H1 (cell line): ENCODE measurements at regions not wholly inside any gene's neighbourhood (a gene's known extent, or its start where the extent isn't known, plus 50 kb on each side); places are given as distances from the start of the nearest gene placed in this dataset.

Source experiments
- CTCF ChIA-PET: fragments of 300-600 bp; sonication (Branson Sonifier 250); formaldehyde crosslinking; loops from one replicate; lab custom pipeline; 2021; ENCODE audit not compliant: partially characterized antibody; lab: Charles Lee
- POLR2A ChIA-PET: fragments of 300-600 bp; sonication (Branson Sonifier 250); formaldehyde crosslinking; loops from one replicate; lab custom pipeline; 2021; ENCODE audit warnings: inconsistent platforms; ENCODE audit not compliant: partially characterized antibody; lab: Charles Lee
- DNase-seq, 2 experiments: peaks; one replicate each; pipeline versions ENCODE4 v3.0.0 to v3.0.0-alpha.2; 2010 to 2022; ENCODE audit warnings: low spot score in 2 of 2, low read depth in 1 of 2, mixed read lengths in 1 of 2
- FAIRE-seq: peaks from 2 replicates; lab custom pipeline; 2011; peaks lifted over from hg19 to GRCh38; lab: Jason Lieb, UNC
- H2AFZ ChIP-seq: 2 replicates; pipeline ENCODE4 v1.8.1; 2012; ENCODE audit warnings: low read length, inconsistent platforms
- H2AK5ac ChIP-seq: 2 replicates; pipeline ENCODE4 v1.6.1; 2013; ENCODE audit warnings: low read depth, low read length
- H2BK120ac ChIP-seq: replicated peaks from 2 replicates; pipeline ENCODE3; 2013; ENCODE audit warnings: low read depth, low read length, inconsistent platforms
- H2BK12ac ChIP-seq: 2 replicates; pipeline ENCODE4 v1.6.1; 2013; ENCODE audit warnings: low read depth, low read length
- H2BK15ac ChIP-seq: 2 replicates; pipeline ENCODE4 v1.6.1; 2013; ENCODE audit warnings: low read length
- H2BK20ac ChIP-seq: 2 replicates; pipeline ENCODE4 v1.6.1; 2013; ENCODE audit warnings: low read length
- H2BK5ac ChIP-seq: 2 replicates; pipeline ENCODE4 v1.6.1; 2013; ENCODE audit warnings: low read depth, low read length
- H3K14ac ChIP-seq: 2 replicates; pipeline ENCODE4 v1.6.1; 2013; ENCODE audit warnings: inconsistent platforms; ENCODE audit not compliant: insufficient read length
- H3K18ac ChIP-seq: 2 replicates; pipeline ENCODE4 v1.6.1; 2013; ENCODE audit warnings: low read length; ENCODE audit errors: extremely low read depth
- H3K23ac ChIP-seq: 2 replicates; pipeline ENCODE4 v1.6.1; 2013; ENCODE audit warnings: inconsistent platforms; ENCODE audit not compliant: insufficient read length
- H3K23me2 ChIP-seq: 2 replicates; pipeline ENCODE4 v1.6.1; 2013; ENCODE audit warnings: low read depth, low read length
- H3K27ac ChIP-seq: 2 replicates; pipeline ENCODE4 v1.6.1; 2011; ENCODE audit warnings: low read depth, low read length, inconsistent platforms
- H3K27me3 ChIP-seq, 4 experiments: replicated peaks in 1 of 4; 1 replicate in 1 of 4; 2 replicates in 3 of 4; pipeline versions ENCODE4 v1.6.1 to v1.8.1; 2011 to 2013; ENCODE audit warnings: low read length in 3 of 4, mild to moderate bottlenecking in 3 of 4, inconsistent platforms in 2 of 4, mixed read lengths in 2 of 4, moderate library complexity in 1 of 4; ENCODE audit not compliant: control insufficient read depth in 3 of 4, insufficient read depth in 3 of 4; ENCODE audit errors: extremely low read depth in 1 of 4
- H3K36me3 ChIP-seq, 4 experiments: 2 replicates each; pipeline versions ENCODE4 v1.6.1 to v1.8.1; 2011 to 2013; ENCODE audit warnings: mild to moderate bottlenecking in 4 of 4, low read length in 3 of 4, moderate library complexity in 2 of 4, control low read depth in 1 of 4, inconsistent platforms in 1 of 4; ENCODE audit not compliant: insufficient read depth in 4 of 4, control insufficient read depth in 2 of 4
- H3K4ac ChIP-seq: replicated peaks from 2 replicates; pipeline ENCODE3; 2013; ENCODE audit warnings: low read length, low read depth, mixed read lengths, inconsistent platforms; ENCODE audit not compliant: insufficient read length
- H3K4me1 ChIP-seq, 4 experiments: replicated peaks in 1 of 4; 1 replicate in 1 of 4; 2 replicates in 3 of 4; pipeline versions ENCODE4 v1.6.1 to v1.8.1; 2011 to 2013; ENCODE audit warnings: low read length in 3 of 4, inconsistent platforms in 2 of 4, mixed read lengths in 1 of 4; ENCODE audit not compliant: insufficient read depth in 4 of 4, control insufficient read depth in 3 of 4
- H3K4me2 ChIP-seq, 2 experiments: 2 replicates each; pipeline versions ENCODE4 v1.6.1 to v1.8.1; 2011 to 2013; ENCODE audit warnings: low read depth in 2 of 2, low read length in 2 of 2, control low read depth in 1 of 2, inconsistent platforms in 1 of 2, mild to moderate bottlenecking in 1 of 2; ENCODE audit not compliant: insufficient read depth in 1 of 2
- H3K4me3 ChIP-seq, 4 experiments: fragments of 200-600, 300-600 bp in 1 of 4; sonication (generic), shearing (Covaris generic), sonication (Bioruptor Twin) in 1 of 4; 2 replicates each; pipeline versions ENCODE4 v1.5.1 to v1.8.1; 2011 to 2016; ENCODE audit warnings: low read length in 4 of 4, low read depth in 3 of 4, control low read depth in 2 of 4, inconsistent platforms in 2 of 4, mild to moderate bottlenecking in 2 of 4, mixed read lengths in 1 of 4, moderate library complexity in 1 of 4; ENCODE audit not compliant: insufficient read depth in 2 of 4; ENCODE audit errors: extremely low read depth in 1 of 4
- H3K56ac ChIP-seq: replicated peaks from 2 replicates; pipeline ENCODE3; 2013; ENCODE audit warnings: low read depth, mild to moderate bottlenecking, mixed read lengths, low read length, inconsistent platforms; ENCODE audit not compliant: insufficient read length
- H3K79me1 ChIP-seq: 2 replicates; pipeline ENCODE4 v1.6.1; 2013; ENCODE audit warnings: low read depth, low read length, control low read depth
- H3K79me2 ChIP-seq, 2 experiments: 2 replicates each; pipeline versions ENCODE4 v1.6.1 to v1.8.1; 2012 to 2013; ENCODE audit warnings: low read length in 2 of 2, mild to moderate bottlenecking in 2 of 2, inconsistent platforms in 1 of 2; ENCODE audit not compliant: insufficient read depth in 2 of 2, control insufficient read depth in 1 of 2
- H3K9ac ChIP-seq, 4 experiments: replicated peaks in 1 of 4; 1 replicate in 1 of 4; 2 replicates in 3 of 4; pipeline versions ENCODE4 v1.6.1 to v1.8.1; 2011 to 2013; ENCODE audit warnings: low read depth in 3 of 4, low read length in 3 of 4, control low read depth in 2 of 4, mild to moderate bottlenecking in 2 of 4, moderate library complexity in 2 of 4, inconsistent platforms in 1 of 4; ENCODE audit errors: extremely low read depth in 1 of 4
- H3K9me3 ChIP-seq, 2 experiments: 2 replicates each; pipeline versions ENCODE4 v1.6.1 to v1.8.1; 2012 to 2013; ENCODE audit warnings: mild to moderate bottlenecking in 2 of 2, moderate library complexity in 2 of 2, control low read depth in 1 of 2, inconsistent platforms in 1 of 2, low read depth in 1 of 2, low read length in 1 of 2, mixed read lengths in 1 of 2; ENCODE audit not compliant: insufficient read depth in 2 of 2
- H4K20me1 ChIP-seq, 2 experiments: replicated peaks in 1 of 2; 2 replicates each; pipeline versions ENCODE3 to v1.8.1; 2011 to 2013; ENCODE audit warnings: inconsistent platforms in 2 of 2, low read length in 2 of 2, mild to moderate bottlenecking in 1 of 2; ENCODE audit not compliant: insufficient read depth in 2 of 2, control insufficient read depth in 1 of 2
- H4K5ac ChIP-seq: 2 replicates; pipeline ENCODE4 v1.6.1; 2013; ENCODE audit warnings: low read length, low read depth, mixed read lengths, inconsistent platforms; ENCODE audit not compliant: insufficient read length
- H4K8ac ChIP-seq: 2 replicates; pipeline ENCODE4 v1.8.0; 2013; ENCODE audit warnings: mild to moderate bottlenecking, moderate library complexity, low read length, inconsistent platforms; ENCODE audit not compliant: insufficient read depth; ENCODE audit errors: extremely low read depth
- H4K91ac ChIP-seq: replicated peaks from 2 replicates; pipeline ENCODE3; 2013; ENCODE audit warnings: low read length, mixed read lengths, inconsistent platforms; ENCODE audit not compliant: insufficient read length
- ASH2L ChIP-seq: fragments of 200-600, 300-600 bp; sonication (generic); IDR thresholded peaks from one replicate; pipeline ENCODE4 v1.7.1; 2017; ENCODE audit warnings: low read length
- BACH1 ChIP-seq: IDR thresholded peaks from 2 replicates; pipeline ENCODE4 v1.6.1; 2012; ENCODE audit warnings: low read length, improper control_type of control experiment
- CBX8 ChIP-seq: fragments of 300-800, 300-1000 bp; sonication (generic); IDR thresholded peaks from 2 replicates; pipeline ENCODE4 v1.7.1; 2016; ENCODE audit warnings: low read depth, low read length, borderline replicate concordance
- CEBPB ChIP-seq: IDR thresholded peaks from 2 replicates; pipeline ENCODE4 v1.6.1; 2012; ENCODE audit warnings: low read depth, low read length
- KDM5A ChIP-seq: fragments of 200-600 bp; IDR thresholded peaks from 2 replicates; pipeline ENCODE4 v1.7.1; 2012; ENCODE audit warnings: mild to moderate bottlenecking, low read length, inconsistent platforms, mixed read lengths
- PHF8 ChIP-seq: fragments of 200-600 bp; sonication (generic); conservative IDR thresholded peaks from 2 replicates; pipeline ENCODE4 v1.7.1; 2012; ENCODE audit warnings: low read depth, mild to moderate bottlenecking, inconsistent platforms, low read length, moderate library complexity
- POLR2A ChIP-seq, 2 experiments: IDR thresholded peaks; 1 replicate in 1 of 2; 2 replicates in 1 of 2; pipeline ENCODE4 v1.6.1; 2011; ENCODE audit warnings: low read depth in 2 of 2, low read length in 2 of 2, mild to moderate bottlenecking in 2 of 2; ENCODE audit errors: control extremely low read depth in 1 of 2
- POLR2AphosphoS5 ChIP-seq: IDR thresholded peaks from 2 replicates; pipeline ENCODE4 v1.6.1; 2011; ENCODE audit warnings: low read depth, low read length
- POU5F1 ChIP-seq: IDR thresholded peaks from 2 replicates; pipeline ENCODE4 v1.6.1; 2011; ENCODE audit warnings: low read depth, mild to moderate bottlenecking, low read length, moderate library complexity

DNA sequence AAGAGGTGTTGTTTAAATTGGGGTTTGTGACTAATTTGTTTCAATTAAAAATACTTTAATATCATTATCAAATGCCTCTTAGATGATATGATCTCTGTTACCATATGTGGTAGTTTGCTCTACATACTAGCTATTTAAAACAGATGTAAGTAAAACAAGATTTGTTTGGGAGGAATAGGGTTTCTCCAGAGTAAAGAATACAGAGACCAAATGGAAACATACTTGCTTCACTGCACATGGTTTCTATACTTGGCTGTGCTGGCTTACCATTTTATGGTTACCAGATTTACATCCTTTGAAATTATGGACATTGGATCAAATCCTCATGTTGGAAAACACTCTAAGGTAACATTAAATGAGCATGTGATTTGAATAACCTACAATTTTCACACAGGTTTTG, 588.3 kb downstream of the CD109 start:
- H3K9me3 ChIP-seq = no peaks in the 10 kb centered on the region
- H4K8ac ChIP-seq = no peak overlapping the region
- no peaks in the 10 kb centered on the region for H3K23me2 ChIP-seq
- no peak overlapping the region for H3K4ac ChIP-seq
- H3K9ac ChIP-seq = no peak overlapping the region
- no peak overlapping the region for H2BK12ac ChIP-seq
- no peak overlapping the region for H3K4me2 ChIP-seq
- DNase-seq (no peak), FAIRE-seq (no peak)
- H3K79me1 ChIP-seq = no peaks in the 10 kb centered on the region
- H4K91ac ChIP-seq = no peak overlapping the region
- H2BK20ac ChIP-seq = no peak overlapping the region
- H3K56ac ChIP-seq = no peak overlapping the region
- H3K14ac ChIP-seq = no peak overlapping the region
- H3K4me1 ChIP-seq = no peaks in the 10 kb centered on the region
- H3K18ac ChIP-seq = no peak overlapping the region
- no peak overlapping the region for H3K27ac ChIP-seq
- no peak overlapping the region for H3K4me3 ChIP-seq
- no peaks in the 10 kb centered on the region for H3K36me3 ChIP-seq
- no peak overlapping the region for H4K5ac ChIP-seq
- H4K20me1 ChIP-seq = no peaks in the 10 kb centered on the region
- H2AK5ac ChIP-seq = no peak overlapping the region
- ChIA-PET CTCF (interaction anchor here (0.6 kb wide), 1 partner anchor 681 kb away, joined by 3 read pairs; no protein-coding TSS in a partner anchor), POLR2A (no interaction called here)
- no peak overlapping the region for H2BK15ac ChIP-seq
- no peaks in the 10 kb centered on the region for H3K27me3 ChIP-seq
- TF ChIP-seq POLR2A (IDR thresholded peaks at IDR 0.05; ENCODE audit: control extremely low read depth in 1 of 2, low read depth in 2 of 2, low read length in 2 of 2) (no peak), KDM5A (no peak), CEBPB (no peak), BACH1 (no peak), ASH2L (no peak), CBX8 (no peak), POU5F1 (no peak), POLR2AphosphoS5 (no peak), PHF8 (no peak)
- TF ChIP-seq, all 59 proteins: peak for 0
- Histone ChIP-seq H2AFZ (no peak overlapping the region), H2BK120ac (no peak overlapping the region), H3K23ac (no peak overlapping the region), H3K79me2 (no peaks in the 10 kb centered on the region), H2BK5ac (no peak overlapping the region)
